Neural progenitor cell (in vitro differentiated cells): ENCODE measurements at regions not wholly inside any gene's neighbourhood (a gene's known extent, or its start where the extent isn't known, plus 50 kb on each side); places are given as distances from the start of the nearest gene placed in this dataset.

Experiments used
- DNase-seq: peaks from one replicate; pipeline ENCODE4 v3.0.0-alpha.2; 2016; ENCODE audit warnings: low spot score
- H2AFZ ChIP-seq: fragments of 200-600 bp; sonication (generic); replicated peaks from 2 replicates; pipeline ENCODE4 v1.6.1; 2016; ENCODE audit warnings: antibody characterized with exemption
- H3F3A ChIP-seq: fragments of 200-600 bp; sonication (generic); 2 replicates; pipeline ENCODE4 v1.6.1; 2016; ENCODE audit warnings: antibody characterized with exemption, low read depth
- H3K27ac ChIP-seq: fragments of 200-600 bp; sonication (generic); 2 replicates; pipeline ENCODE4 v1.5.1; 2016; ENCODE audit warnings: mild to moderate bottlenecking
- H3K27me3 ChIP-seq: fragments of 200-600 bp; sonication (generic); 2 replicates; pipeline ENCODE4 v1.6.1; 2016; ENCODE audit warnings: mild to moderate bottlenecking, moderate library complexity
- H3K36me3 ChIP-seq: fragments of 200-600 bp; sonication (generic); 2 replicates; pipeline ENCODE4 v1.5.1; 2016
- H3K4me1 ChIP-seq: fragments of 200-600 bp; sonication (generic); 2 replicates; pipeline ENCODE4 v1.6.1; 2016; ENCODE audit warnings: mixed run types
- H3K4me2 ChIP-seq: fragments of 200-600 bp; sonication (generic); 2 replicates; pipeline ENCODE4 v1.6.1; 2016
- H3K4me3 ChIP-seq: fragments of 200-600 bp; sonication (generic); 2 replicates; pipeline ENCODE4 v1.5.1; 2016
- H3K79me2 ChIP-seq: fragments of 200-600 bp; sonication (generic); 2 replicates; pipeline ENCODE4 v1.6.1; 2016; ENCODE audit warnings: low read depth
- H3K9ac ChIP-seq: fragments of 200-600 bp; sonication (generic); 2 replicates; pipeline ENCODE4 v1.6.1; 2016
- H3K9me3 ChIP-seq: fragments of 200-600 bp; sonication (generic); 2 replicates; pipeline ENCODE4 v1.5.1; 2016; ENCODE audit warnings: low read depth
- H4K20me1 ChIP-seq: fragments of 200-600 bp; sonication (generic); 2 replicates; pipeline ENCODE4 v1.6.1; 2016; ENCODE audit warnings: low read depth
- H3K27ac Mint-ChIP-seq: 3 replicates; pipeline ENCODE4 v1.8.0; 2021; ENCODE audit warnings: mixed read lengths
- H3K27me3 Mint-ChIP-seq: 2 replicates; pipeline ENCODE4 v1.8.0; 2022; ENCODE audit warnings: low read depth, mild to moderate bottlenecking, inconsistent platforms, moderate library complexity, mixed read lengths; ENCODE audit not compliant: insufficient read depth
- H3K36me3 Mint-ChIP-seq: 3 replicates; pipeline ENCODE4 v1.8.0; 2021; ENCODE audit warnings: mixed read lengths
- H3K4me1 Mint-ChIP-seq: 3 replicates; pipeline ENCODE4 v1.8.0; 2021; ENCODE audit warnings: mixed read lengths
- H3K4me3 Mint-ChIP-seq: 3 replicates; pipeline ENCODE4 v1.8.0; 2021; ENCODE audit warnings: mild to moderate bottlenecking, moderate library complexity, mixed read lengths
- H3K9me3 Mint-ChIP-seq: 3 replicates; pipeline ENCODE4 v1.8.0; 2020; ENCODE audit warnings: mixed read lengths
- CTCF ChIP-seq: fragments of 200-600 bp; sonication (generic); IDR thresholded peaks from 2 replicates; pipeline ENCODE4 v1.5.1; 2017; ENCODE audit warnings: antibody characterized with exemption, mild to moderate bottlenecking
- EZH2 ChIP-seq: fragments of 200-600 bp; sonication (generic); IDR thresholded peaks from 2 replicates; pipeline ENCODE4 v1.6.1; 2017; ENCODE audit warnings: antibody characterized with exemption, mild to moderate bottlenecking, moderate library complexity
- EZH2phosphoT487 ChIP-seq: fragments of 200-600 bp; sonication (generic); IDR thresholded peaks from 2 replicates; pipeline ENCODE4 v1.6.1; 2017; ENCODE audit warnings: antibody characterized with exemption

DNA sequence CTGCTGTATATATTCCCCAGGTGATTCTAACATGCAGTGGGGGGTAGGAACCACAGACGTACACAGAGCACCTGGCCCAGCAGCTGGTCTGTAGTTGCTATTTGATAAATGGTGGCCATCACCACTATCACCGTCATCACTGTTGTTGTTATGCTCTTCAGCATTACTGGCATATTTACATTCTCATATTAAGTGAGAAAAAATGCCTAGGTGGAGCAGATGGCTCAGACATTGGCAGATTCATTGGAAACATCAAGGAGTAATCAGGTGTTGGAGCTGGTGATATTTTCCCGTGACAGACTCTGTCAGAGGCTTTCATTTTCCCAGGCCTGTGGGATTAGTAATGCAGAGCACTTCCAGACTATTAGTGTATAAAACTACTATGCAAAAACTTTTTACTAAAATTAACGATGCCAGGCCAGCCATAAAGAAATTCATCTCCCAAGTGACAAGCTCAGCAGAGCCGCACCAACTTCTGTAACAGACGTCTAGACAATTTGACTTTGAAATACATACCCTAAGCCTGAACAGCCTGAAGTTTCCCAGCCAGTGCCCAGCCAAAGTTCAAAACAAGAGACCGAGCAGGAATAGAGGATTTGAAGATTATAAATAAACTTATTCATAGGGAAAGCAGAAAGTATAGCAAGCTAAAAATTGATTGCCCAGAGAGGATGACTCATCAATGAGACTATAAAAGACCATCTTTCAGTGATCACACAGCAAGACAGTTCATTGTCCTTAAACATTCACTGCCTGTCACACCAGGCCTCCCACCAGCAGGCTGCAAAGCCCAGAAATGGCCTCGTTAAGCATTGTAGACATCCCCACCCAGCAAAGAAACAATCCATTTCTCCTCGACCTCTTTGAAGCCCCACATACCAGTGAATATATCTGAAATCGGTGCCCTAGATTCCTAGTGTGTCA, 247.4 kb upstream of the CHAC2 start:
- H3K36me3 ChIP-seq: no peaks in the 10 kb centered on the region
- H3K9ac ChIP-seq: no peak overlapping the region
- peaks cover 28% of the 10 kb centered on the region for H3K4me1 Mint-ChIP-seq
- H3K27ac ChIP-seq: no peak overlapping the region
- H3K4me2 ChIP-seq: no peak overlapping the region
- H3K4me1 ChIP-seq: peaks cover 13% of the 10 kb centered on the region
- peak overlapping the region; percentile 96 for H3K27ac Mint-ChIP-seq
- no peaks in the 10 kb centered on the region for H3F3A ChIP-seq
- H3K79me2 ChIP-seq: no peaks in the 10 kb centered on the region
- no peak overlapping the region for H3K4me3 ChIP-seq
- H3K9me3 ChIP-seq: no peaks in the 10 kb centered on the region
- TF ChIP-seq EZH2 (no peak), CTCF (no peak), EZH2phosphoT487 (no peak)
- peaks cover 12% of the 10 kb centered on the region for H3K27me3 Mint-ChIP-seq
- no peak overlapping the region for H2AFZ ChIP-seq
- H3K4me3 Mint-ChIP-seq: peak overlapping the region; percentile 17
- H3K36me3 Mint-ChIP-seq: no peaks in the 10 kb centered on the region
- DNase-seq: peak; percentile 52
- H3K27me3 ChIP-seq: no peaks in the 10 kb centered on the region
- no peaks in the 10 kb centered on the region for H4K20me1 ChIP-seq
- H3K9me3 Mint-ChIP-seq: no peaks in the 10 kb centered on the region

DNA sequence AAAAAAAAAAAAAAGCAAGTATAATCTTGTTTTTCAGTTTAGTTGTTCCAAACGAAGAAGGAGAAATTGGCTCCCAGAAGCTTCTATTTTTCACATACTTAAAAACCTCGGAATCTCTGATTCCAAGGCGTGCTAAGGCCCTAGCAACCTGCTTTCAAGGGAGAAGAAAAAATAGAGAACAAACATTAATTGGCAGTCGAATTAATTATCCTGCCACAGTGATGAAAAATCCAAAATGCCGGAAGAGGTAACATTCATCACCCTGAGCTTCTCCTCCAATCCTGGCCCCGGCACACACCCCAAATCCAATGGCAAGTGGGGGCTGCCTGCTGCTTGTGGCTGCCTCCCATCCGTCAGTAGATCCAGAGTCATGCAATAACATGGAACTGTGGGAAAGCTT, 250.2 kb upstream of the CHAC2 start:
- Histone ChIP-seq H3K27ac (no peak overlapping the region), H3K79me2 (no peaks in the 10 kb centered on the region), H3K9ac (no peak overlapping the region), H2AFZ (no peak overlapping the region), H3K4me2 (no peak overlapping the region), H3K36me3 (no peaks in the 10 kb centered on the region), H4K20me1 (no peaks in the 10 kb centered on the region), H3K27me3 (no peaks in the 10 kb centered on the region), H3F3A (no peaks in the 10 kb centered on the region), H3K9me3 (no peaks in the 10 kb centered on the region), H3K4me1 (peaks cover 13% of the 10 kb centered on the region), H3K4me3 (no peak overlapping the region)
- Mint-ChIP-seq H3K27ac (no peak overlapping the region), H3K9me3 (no peaks in the 10 kb centered on the region), H3K4me1 (peaks cover 28% of the 10 kb centered on the region), H3K36me3 (no peaks in the 10 kb centered on the region), H3K4me3 (no peak overlapping the region), H3K27me3 (peaks cover 14% of the 10 kb centered on the region)
- TF ChIP-seq CTCF (no peak), EZH2phosphoT487 (no peak), EZH2 (no peak)
- no peak for DNase-seq

- TF ChIP-seq CTCF (no peak), EZH2 (no peak), EZH2phosphoT487 (no peak)
- Histone ChIP-seq H2AFZ (no peak overlapping the region), H3K4me3 (no peak overlapping the region), H3K27ac (no peak overlapping the region), H3K9me3 (no peaks in the 10 kb centered on the region), H3K36me3 (no peaks in the 10 kb centered on the region), H3K4me2 (no peak overlapping the region), H3K9ac (no peak overlapping the region), H3K27me3 (no peaks in the 10 kb centered on the region), H3K4me1 (peaks cover 13% of the 10 kb centered on the region), H3F3A (no peaks in the 10 kb centered on the region), H4K20me1 (no peaks in the 10 kb centered on the region), H3K79me2 (no peaks in the 10 kb centered on the region)
- H3K27me3 Mint-ChIP-seq: peaks cover 12% of the 10 kb centered on the region
- H3K27ac Mint-ChIP-seq: no peak overlapping the region
- no peak for DNase-seq
- no peaks in the 10 kb centered on the region for H3K36me3 Mint-ChIP-seq
- H3K4me1 Mint-ChIP-seq: peaks cover 26% of the 10 kb centered on the region
- no peaks in the 10 kb centered on the region for H3K9me3 Mint-ChIP-seq
- no peak overlapping the region for H3K4me3 Mint-ChIP-seq
Observed at GRCh38 chr2:53516650-53517049, 251.0 kb upstream of the CHAC2 start.
